Lung (tissue), 11 donors: ENCODE measurements at regions not wholly inside any gene's neighbourhood (a gene's known extent, or its start where the extent isn't known, plus 50 kb on each side); places are given as distances from the start of the nearest gene placed in this dataset.

Experiments used
- ATAC-seq: fragments of 200-7000 bp; cut with Tn5 transposase; one replicate; pipeline ENCODE4 v1.9.1; 2020; ENCODE audit warnings: moderate number of reproducible peaks; ENCODE audit not compliant: insufficient read depth, low FRiP score
- DNase-seq, 3 donors: peaks; one replicate each; pipeline ENCODE4 v3.0.0-alpha.2; 2013 to 2017
- H3K27ac ChIP-seq, 2 donors: one replicate each; pipeline ENCODE4 v1.5.1; 2013; ENCODE audit warnings: mild to moderate bottlenecking in 2 of 2, moderate library complexity in 2 of 2, control low read depth in 1 of 2, inconsistent platforms in 1 of 2, low read depth in 1 of 2, low read length in 1 of 2
- H3K27me3 ChIP-seq, 3 donors: one replicate each; pipeline ENCODE4 v1.5.1; 2013; ENCODE audit warnings: low read length in 2 of 3; ENCODE audit not compliant: control insufficient read depth in 3 of 3, insufficient read depth in 3 of 3
- H3K36me3 ChIP-seq, 4 donors: one replicate each; pipeline ENCODE4 v1.5.1; 2013; ENCODE audit warnings: low read length in 4 of 4, mild to moderate bottlenecking in 1 of 4, moderate library complexity in 1 of 4; ENCODE audit not compliant: control insufficient read depth in 4 of 4, insufficient read depth in 4 of 4
- H3K4me1 ChIP-seq, 5 donors: one replicate each; pipeline ENCODE4 v1.5.1; 2013; ENCODE audit warnings: low read length in 5 of 5, mild to moderate bottlenecking in 2 of 5, moderate library complexity in 1 of 5; ENCODE audit not compliant: control insufficient read depth in 5 of 5, insufficient read depth in 5 of 5
- H3K4me3 ChIP-seq: one replicate; pipeline ENCODE4 v1.5.1; 2013; ENCODE audit warnings: mild to moderate bottlenecking, control low read depth, moderate library complexity
- H3K9ac ChIP-seq, 2 donors: one replicate each; pipeline ENCODE4 v1.5.1; 2013; ENCODE audit warnings: low read length in 2 of 2, control low read depth in 1 of 2; ENCODE audit not compliant: insufficient read depth in 1 of 2
- H3K9me3 ChIP-seq, 4 donors: one replicate each; pipeline ENCODE4 v1.5.1; 2013; ENCODE audit warnings: low read length in 3 of 4, mild to moderate bottlenecking in 1 of 4, moderate library complexity in 1 of 4; ENCODE audit not compliant: control insufficient read depth in 4 of 4, insufficient read depth in 3 of 4
- WGBS, 2 donors: extraction: QIAGEN DNeasy Blood & Tissue Kit; methylation state at CpG; one replicate each; pipeline ENCODE4 v1.1.7; 2013; 5-methylcytosine and 5-hydroxymethylcytosine counted together
- TF ChIP-seq, protein P1 (sequence below): IDR thresholded peaks from 2 replicates; pipeline ENCODE4 v1.5.1; 2012; ENCODE audit warnings: mild to moderate bottlenecking; ENCODE audit errors: control extremely low read depth, extremely low read depth
- donor health status: control.
- donor health status: control.
- donor health status: Bipolar disorder and iron deficiency.
- donor health status: healthy.
- donor health status: DM: yes; HTN: yes; CAD: no.

DNA sequence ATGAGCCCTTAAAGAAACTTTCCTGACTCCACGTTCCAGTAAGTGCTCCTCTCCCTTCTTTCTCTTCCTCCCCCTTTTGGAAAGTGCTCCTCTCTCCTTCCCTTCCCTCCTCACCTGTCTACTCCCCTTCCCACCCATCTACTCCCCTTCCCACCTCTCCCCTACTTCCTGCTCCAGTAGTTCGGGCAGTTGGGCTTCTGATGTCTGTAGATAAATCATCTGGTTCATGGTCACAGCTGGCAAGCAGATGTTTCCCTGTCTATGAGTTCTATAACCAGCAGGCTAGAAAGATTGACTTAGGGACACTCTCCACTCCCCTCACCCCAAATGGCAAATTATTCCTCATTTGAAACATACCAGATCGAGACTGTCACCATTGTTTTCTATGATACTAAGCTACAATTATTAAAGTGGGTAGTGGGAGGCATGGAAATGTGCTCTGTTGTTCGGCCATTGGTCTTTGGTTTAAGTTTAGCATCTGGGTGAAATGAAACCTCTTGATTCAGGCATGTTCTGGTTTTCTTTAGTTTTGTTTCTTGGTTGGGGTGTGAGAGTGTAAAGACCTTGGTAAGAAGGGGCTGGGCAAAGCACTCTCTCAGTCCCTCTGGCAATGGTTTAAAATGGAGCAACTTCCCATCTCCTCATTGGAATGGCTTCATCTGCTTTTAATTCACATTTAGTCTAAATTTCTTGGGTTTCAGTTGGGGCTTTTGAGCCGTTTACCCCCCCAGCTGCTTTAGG is 413.2 kb upstream of the SPRED2 start:
- 71 to 76% methylated on average over 5 of the region's 5 CpGs for WGBS, 2 donors
- no peak for ATAC-seq
- Histone ChIP-seq H3K27ac (no peak overlapping the region), H3K9me3 (no peaks in the 10 kb centered on the region), H3K27me3 (no peaks in the 10 kb centered on the region), H3K4me3 (no peak overlapping the region), H3K4me1 (peaks cover 0 to 8% (median 0%) of the 10 kb centered on the region in 5 donors), H3K9ac (no peak overlapping the region), H3K36me3 (no peaks in the 10 kb centered on the region)
- no peak for DNase-seq
- TF ChIP-seq, protein P1, sequence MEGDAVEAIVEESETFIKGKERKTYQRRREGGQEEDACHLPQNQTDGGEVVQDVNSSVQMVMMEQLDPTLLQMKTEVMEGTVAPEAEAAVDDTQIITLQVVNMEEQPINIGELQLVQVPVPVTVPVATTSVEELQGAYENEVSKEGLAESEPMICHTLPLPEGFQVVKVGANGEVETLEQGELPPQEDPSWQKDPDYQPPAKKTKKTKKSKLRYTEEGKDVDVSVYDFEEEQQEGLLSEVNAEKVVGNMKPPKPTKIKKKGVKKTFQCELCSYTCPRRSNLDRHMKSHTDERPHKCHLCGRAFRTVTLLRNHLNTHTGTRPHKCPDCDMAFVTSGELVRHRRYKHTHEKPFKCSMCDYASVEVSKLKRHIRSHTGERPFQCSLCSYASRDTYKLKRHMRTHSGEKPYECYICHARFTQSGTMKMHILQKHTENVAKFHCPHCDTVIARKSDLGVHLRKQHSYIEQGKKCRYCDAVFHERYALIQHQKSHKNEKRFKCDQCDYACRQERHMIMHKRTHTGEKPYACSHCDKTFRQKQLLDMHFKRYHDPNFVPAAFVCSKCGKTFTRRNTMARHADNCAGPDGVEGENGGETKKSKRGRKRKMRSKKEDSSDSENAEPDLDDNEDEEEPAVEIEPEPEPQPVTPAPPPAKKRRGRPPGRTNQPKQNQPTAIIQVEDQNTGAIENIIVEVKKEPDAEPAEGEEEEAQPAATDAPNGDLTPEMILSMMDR: no peak

DNA sequence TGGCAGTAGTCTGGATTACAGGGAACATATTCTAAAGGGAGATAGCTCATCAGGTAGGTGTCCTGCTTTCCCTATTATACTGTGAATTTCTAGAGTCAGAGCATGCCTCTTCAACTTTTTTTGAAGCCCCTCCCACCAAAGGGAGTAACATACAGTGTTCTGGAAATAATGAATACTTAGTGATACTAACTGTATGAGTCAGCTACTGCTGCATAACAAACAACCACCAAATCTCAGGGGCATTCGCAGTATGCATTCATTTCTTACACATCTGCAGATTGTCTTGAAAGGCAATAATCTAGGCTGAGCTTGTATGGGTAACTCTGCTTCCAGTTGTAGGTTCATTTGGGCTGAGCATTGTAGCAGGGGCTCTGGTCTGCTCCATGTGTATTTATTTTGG is 409.7 kb upstream of the SPRED2 start:
- peaks cover 0 to 8% (median 0%) of the 10 kb centered on the region in 5 donors for H3K4me1 ChIP-seq
- no peak overlapping the region for H3K9ac ChIP-seq
- no peak overlapping the region for H3K4me3 ChIP-seq
- TF ChIP-seq, protein P1: no peak
- H3K36me3 ChIP-seq: no peaks in the 10 kb centered on the region
- H3K27ac ChIP-seq: no peak overlapping the region
- no peaks in the 10 kb centered on the region for H3K27me3 ChIP-seq
- ATAC-seq (no peak), DNase-seq (no peak)
- no peaks in the 10 kb centered on the region for H3K9me3 ChIP-seq
- 91 to 98% methylated on average over 1 of the region's 1 CpG for WGBS, 2 donors

DNA sequence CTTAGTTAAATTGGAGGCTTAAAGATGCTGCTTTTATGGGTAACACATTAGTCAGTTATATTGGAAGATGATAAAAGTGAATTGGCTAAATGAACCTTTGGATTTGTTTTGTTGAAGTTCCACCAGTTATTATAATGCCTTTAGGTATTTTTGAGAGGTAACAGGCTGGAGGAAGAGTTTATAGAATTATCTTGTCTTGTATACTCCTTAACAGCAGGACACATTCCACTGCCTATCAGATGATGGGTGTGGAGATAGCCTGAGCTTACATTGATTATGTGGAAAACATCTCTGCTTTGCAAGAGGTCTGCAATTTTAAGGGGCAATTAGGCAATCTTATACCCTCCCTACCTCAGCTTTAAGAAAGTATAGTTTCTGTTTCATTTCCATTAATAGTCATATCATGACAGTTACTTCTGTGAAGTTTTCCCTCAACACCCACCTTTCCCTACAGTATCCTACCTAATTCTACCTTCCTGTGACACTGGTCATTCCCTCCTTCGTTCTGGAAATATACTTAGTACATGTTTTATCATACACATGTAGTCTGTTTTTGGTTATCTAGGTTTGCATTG is 403.7 kb upstream of the SPRED2 start:
- Histone ChIP-seq H3K27me3 (no peaks in the 10 kb centered on the region), H3K27ac (no peak overlapping the region), H3K9me3 (peaks cover 0 to 2% (median 0%) of the 10 kb centered on the region in 4 donors), H3K4me1 (peaks cover 0 to 3% (median 0%) of the 10 kb centered on the region in 5 donors), H3K9ac (no peak overlapping the region), H3K4me3 (no peak overlapping the region), H3K36me3 (no peaks in the 10 kb centered on the region)
- ATAC-seq: no peak
- no peak for DNase-seq
- TF ChIP-seq, protein P1: no peak
- WGBS, 2 donors: 64 to 76% methylated on average over 1 of the region's 1 CpG
